H9 (cell line): ENCODE measurements at regions not wholly inside any gene's neighbourhood (a gene's known extent, or its start where the extent isn't known, plus 50 kb on each side); places are given as distances from the start of the nearest gene placed in this dataset.

Source experiments
- DNase-seq: peaks from one replicate; pipeline ENCODE4 v3.0.0-alpha.2; 2017
- H2AFZ ChIP-seq: one replicate; pipeline ENCODE4 v1.6.1; 2013; ENCODE audit warnings: mild to moderate bottlenecking, low read length, control low read depth, moderate library complexity
- H2AK5ac ChIP-seq: 2 replicates; pipeline ENCODE4 v1.6.1; 2013; ENCODE audit warnings: low read length, control low read depth, mixed read lengths; ENCODE audit not compliant: insufficient read length
- H2BK120ac ChIP-seq: one replicate; pipeline ENCODE4 v1.6.1; 2013; ENCODE audit warnings: low read depth, mild to moderate bottlenecking, low read length, control low read depth, inconsistent platforms; ENCODE audit not compliant: poor library complexity, severe bottlenecking
- H2BK12ac ChIP-seq: 2 replicates; pipeline ENCODE4 v1.6.1; 2013; ENCODE audit warnings: low read length, control low read depth, mixed read lengths, low read depth; ENCODE audit not compliant: insufficient read length
- H2BK15ac ChIP-seq: 2 replicates; pipeline ENCODE4 v1.6.1; 2013; ENCODE audit warnings: low read depth, low read length, control low read depth
- H2BK20ac ChIP-seq: one replicate; pipeline ENCODE4 v1.6.1; 2013; ENCODE audit warnings: low read depth, mild to moderate bottlenecking, low read length, control low read depth, inconsistent platforms; ENCODE audit not compliant: poor library complexity, severe bottlenecking
- H2BK5ac ChIP-seq: 2 replicates; pipeline ENCODE4 v1.6.1; 2013; ENCODE audit warnings: low read length, control low read depth, mixed read lengths; ENCODE audit not compliant: insufficient read length
- H3K14ac ChIP-seq: 2 replicates; pipeline ENCODE4 v1.6.1; 2013; ENCODE audit warnings: low read length, control low read depth; ENCODE audit not compliant: insufficient read depth
- H3K18ac ChIP-seq: 2 replicates; pipeline ENCODE4 v1.6.1; 2013; ENCODE audit warnings: low read depth, mild to moderate bottlenecking, mixed read lengths, low read length, control low read depth; ENCODE audit not compliant: insufficient read length
- H3K23ac ChIP-seq: 2 replicates; pipeline ENCODE4 v1.6.1; 2013; ENCODE audit warnings: low read length, control low read depth, mixed read lengths, low read depth; ENCODE audit not compliant: insufficient read length
- H3K23me2 ChIP-seq: 2 replicates; pipeline ENCODE4 v1.6.1; 2013; ENCODE audit warnings: low read depth, mild to moderate bottlenecking, mixed read lengths, low read length, control low read depth; ENCODE audit not compliant: insufficient read length, poor library complexity, severe bottlenecking
- H3K27ac ChIP-seq: 2 replicates; pipeline ENCODE4 v1.5.1; 2013; ENCODE audit warnings: low read length, control low read depth, mixed read lengths, low read depth; ENCODE audit not compliant: insufficient read length
- H3K27me3 ChIP-seq: 2 replicates; pipeline ENCODE4 v1.6.1; 2013; ENCODE audit warnings: low read length, control low read depth, inconsistent platforms; ENCODE audit not compliant: insufficient read depth
- H3K4ac ChIP-seq: 2 replicates; pipeline ENCODE4 v1.6.1; 2013; ENCODE audit warnings: low read depth, mild to moderate bottlenecking, control low read depth, inconsistent platforms, low read length, moderate library complexity
- H3K4me1 ChIP-seq: 2 replicates; pipeline ENCODE4 v1.6.1; 2013; ENCODE audit warnings: low read length, control low read depth, inconsistent platforms; ENCODE audit not compliant: insufficient read depth
- H3K4me2 ChIP-seq: 2 replicates; pipeline ENCODE4 v1.6.1; 2013; ENCODE audit warnings: low read length, control low read depth, mixed read lengths; ENCODE audit not compliant: insufficient read length, insufficient read depth
- H3K56ac ChIP-seq: 2 replicates; pipeline ENCODE4 v1.6.1; 2013; ENCODE audit warnings: low read depth, mild to moderate bottlenecking, mixed read lengths, low read length, control low read depth; ENCODE audit not compliant: insufficient read length
- H3K79me1 ChIP-seq: 2 replicates; pipeline ENCODE4 v1.6.1; 2013; ENCODE audit warnings: low read depth, mild to moderate bottlenecking, moderate library complexity, low read length, control low read depth, inconsistent platforms; ENCODE audit not compliant: insufficient read depth, poor library complexity, severe bottlenecking
- H3K79me2 ChIP-seq: 2 replicates; pipeline ENCODE4 v1.6.1; 2013; ENCODE audit warnings: low read length, control low read depth, inconsistent platforms; ENCODE audit not compliant: insufficient read depth
- H3K9ac ChIP-seq: 2 replicates; pipeline ENCODE4 v1.6.1; 2013; ENCODE audit warnings: low read length, control low read depth, mixed read lengths; ENCODE audit not compliant: insufficient read length; ENCODE audit errors: extremely low read depth
- H3K9me3 ChIP-seq: one replicate; pipeline ENCODE4 v1.6.1; 2013; ENCODE audit warnings: low read depth, low read length, inconsistent platforms; ENCODE audit not compliant: control insufficient read depth
- H3T11ph ChIP-seq: one replicate; pipeline ENCODE4 v1.6.1; 2013; ENCODE audit warnings: mild to moderate bottlenecking, low read length, control low read depth, inconsistent platforms
- H4K20me1 ChIP-seq: one replicate; pipeline ENCODE4 v1.6.1; 2013; ENCODE audit not compliant: control insufficient read depth, insufficient read length, insufficient read depth
- H4K5ac ChIP-seq: 2 replicates; pipeline ENCODE4 v1.6.1; 2013; ENCODE audit warnings: low read depth, mild to moderate bottlenecking, mixed read lengths, low read length, control low read depth; ENCODE audit not compliant: insufficient read length
- H4K8ac ChIP-seq: replicated peaks from 2 replicates; pipeline ENCODE4 v1.6.1; 2013; ENCODE audit warnings: low read length, control low read depth, mixed read lengths, low read depth; ENCODE audit not compliant: insufficient read length
- H4K91ac ChIP-seq: 2 replicates; pipeline ENCODE4 v1.6.1; 2013; ENCODE audit warnings: low read depth, mild to moderate bottlenecking, moderate library complexity, mixed read lengths, low read length, control low read depth; ENCODE audit not compliant: insufficient read length
- H3K27ac Mint-ChIP-seq, 3 experiments: 2 replicates in 2 of 3; 3 replicates in 1 of 3; pipeline ENCODE4 v1.8.0; 2020 to 2021; ENCODE audit warnings: mixed read lengths in 3 of 3, mild to moderate bottlenecking in 1 of 3, moderate library complexity in 1 of 3
- H3K27me3 Mint-ChIP-seq: 2 replicates; pipeline ENCODE4 v1.8.0; 2021; ENCODE audit warnings: low read depth, mild to moderate bottlenecking, moderate library complexity, mixed read lengths
- H3K36me3 Mint-ChIP-seq, 3 experiments: 2 replicates in 2 of 3; 3 replicates in 1 of 3; pipeline ENCODE4 v1.8.0; 2020 to 2021; ENCODE audit warnings: low read depth in 3 of 3, mixed read lengths in 3 of 3; ENCODE audit not compliant: insufficient read depth in 1 of 3
- H3K4me1 Mint-ChIP-seq, 2 experiments: 2 replicates each; pipeline ENCODE4 v1.8.0; 2020; ENCODE audit warnings: mixed read lengths in 2 of 2
- H3K4me3 Mint-ChIP-seq, 2 experiments: 2 replicates in 1 of 2; 3 replicates in 1 of 2; pipeline ENCODE4 v1.8.0; 2020 to 2021; ENCODE audit warnings: mild to moderate bottlenecking in 2 of 2, mixed read lengths in 2 of 2, moderate library complexity in 1 of 2
- H3K9me3 Mint-ChIP-seq, 2 experiments: 2 replicates in 1 of 2; 3 replicates in 1 of 2; pipeline ENCODE4 v1.8.0; 2020; ENCODE audit warnings: mild to moderate bottlenecking in 2 of 2, mixed read lengths in 2 of 2, moderate library complexity in 1 of 2
- WGBS: extraction: QIAGEN DNeasy Blood & Tissue Kit; methylation state at CpG from one replicate; pipeline ENCODE4 v1.1.7; 2013; ENCODE audit warnings: missing lambda C conversion rate, low lambda C conversion rate, mixed read lengths; ENCODE audit not compliant: insufficient read length; ENCODE audit errors: extremely low coverage; 5-methylcytosine and 5-hydroxymethylcytosine counted together
- TF ChIP-seq, protein P1 (sequence below): fragments of 200-600 bp; sonication (generic); conservative IDR thresholded peaks from 3 replicates; pipeline ENCODE4 v1.8.0; 2021; ENCODE audit warnings: antibody characterized with exemption, mild to moderate bottlenecking

- Histone ChIP-seq H2BK120ac (no peak overlapping the region), H2AK5ac (no peak overlapping the region), H3K9me3 (no peaks in the 10 kb centered on the region), H3K4ac (no peak overlapping the region), H3K18ac (no peak overlapping the region), H4K8ac (no peak overlapping the region), H4K20me1 (no peaks in the 10 kb centered on the region), H4K91ac (no peak overlapping the region), H3K27me3 (no peaks in the 10 kb centered on the region), H2BK5ac (no peak overlapping the region), H3K23ac (no peak overlapping the region), H3K23me2 (no peaks in the 10 kb centered on the region), H3K9ac (no peak overlapping the region), H3K4me2 (no peak overlapping the region), H2AFZ (no peak overlapping the region), H3K79me1 (no peaks in the 10 kb centered on the region), H3K79me2 (no peaks in the 10 kb centered on the region), H3K14ac (no peak overlapping the region), H3K4me1 (no peaks in the 10 kb centered on the region; the same call in 1 of the 2 replicates), H3K27ac (no peak overlapping the region), H3T11ph (no peak overlapping the region), H4K5ac (no peak overlapping the region), H2BK12ac (no peak overlapping the region), H2BK15ac (no peak overlapping the region), H2BK20ac (no peak overlapping the region), H3K56ac (no peak overlapping the region)
- no peak for DNase-seq
- no CpG with 5 or more reads among the region's 3 CpGs for WGBS
- TF ChIP-seq, protein P1, sequence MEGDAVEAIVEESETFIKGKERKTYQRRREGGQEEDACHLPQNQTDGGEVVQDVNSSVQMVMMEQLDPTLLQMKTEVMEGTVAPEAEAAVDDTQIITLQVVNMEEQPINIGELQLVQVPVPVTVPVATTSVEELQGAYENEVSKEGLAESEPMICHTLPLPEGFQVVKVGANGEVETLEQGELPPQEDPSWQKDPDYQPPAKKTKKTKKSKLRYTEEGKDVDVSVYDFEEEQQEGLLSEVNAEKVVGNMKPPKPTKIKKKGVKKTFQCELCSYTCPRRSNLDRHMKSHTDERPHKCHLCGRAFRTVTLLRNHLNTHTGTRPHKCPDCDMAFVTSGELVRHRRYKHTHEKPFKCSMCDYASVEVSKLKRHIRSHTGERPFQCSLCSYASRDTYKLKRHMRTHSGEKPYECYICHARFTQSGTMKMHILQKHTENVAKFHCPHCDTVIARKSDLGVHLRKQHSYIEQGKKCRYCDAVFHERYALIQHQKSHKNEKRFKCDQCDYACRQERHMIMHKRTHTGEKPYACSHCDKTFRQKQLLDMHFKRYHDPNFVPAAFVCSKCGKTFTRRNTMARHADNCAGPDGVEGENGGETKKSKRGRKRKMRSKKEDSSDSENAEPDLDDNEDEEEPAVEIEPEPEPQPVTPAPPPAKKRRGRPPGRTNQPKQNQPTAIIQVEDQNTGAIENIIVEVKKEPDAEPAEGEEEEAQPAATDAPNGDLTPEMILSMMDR: no peak
- no peak overlapping the region for H3K4me3 Mint-ChIP-seq
- no peaks in the 10 kb centered on the region for H3K27me3 Mint-ChIP-seq
- H3K36me3 Mint-ChIP-seq: peaks cover 0 to 7% (median 3%) of the 10 kb centered on the region in 3 experiments; a peak in 4 of 7 replicates
- peaks cover 4 to 9% of the 10 kb centered on the region in 2 experiments; a peak in 2 of 4 replicates for H3K4me1 Mint-ChIP-seq
- peaks cover 4 to 7% of the 10 kb centered on the region in 2 experiments; a peak in 2 of 5 replicates for H3K9me3 Mint-ChIP-seq
- H3K27ac Mint-ChIP-seq: no peak overlapping the region; a peak in 1 of 7 replicates
Observed at GRCh38 chr6:11411593-11411992, 126.0 kb upstream of the TMEM170B start.
